ENCODE measurements at regions not wholly inside any gene's neighbourhood (a gene's known extent, or its start where the extent isn't known, plus 50 kb on each side); places are given as distances from the start of the nearest gene placed in this dataset.

GRCh38 chr10:65846949-65847348 lies 1078.9 kb upstream of the LRRTM3 start:
- TF ChIP-seq, protein P1, sequence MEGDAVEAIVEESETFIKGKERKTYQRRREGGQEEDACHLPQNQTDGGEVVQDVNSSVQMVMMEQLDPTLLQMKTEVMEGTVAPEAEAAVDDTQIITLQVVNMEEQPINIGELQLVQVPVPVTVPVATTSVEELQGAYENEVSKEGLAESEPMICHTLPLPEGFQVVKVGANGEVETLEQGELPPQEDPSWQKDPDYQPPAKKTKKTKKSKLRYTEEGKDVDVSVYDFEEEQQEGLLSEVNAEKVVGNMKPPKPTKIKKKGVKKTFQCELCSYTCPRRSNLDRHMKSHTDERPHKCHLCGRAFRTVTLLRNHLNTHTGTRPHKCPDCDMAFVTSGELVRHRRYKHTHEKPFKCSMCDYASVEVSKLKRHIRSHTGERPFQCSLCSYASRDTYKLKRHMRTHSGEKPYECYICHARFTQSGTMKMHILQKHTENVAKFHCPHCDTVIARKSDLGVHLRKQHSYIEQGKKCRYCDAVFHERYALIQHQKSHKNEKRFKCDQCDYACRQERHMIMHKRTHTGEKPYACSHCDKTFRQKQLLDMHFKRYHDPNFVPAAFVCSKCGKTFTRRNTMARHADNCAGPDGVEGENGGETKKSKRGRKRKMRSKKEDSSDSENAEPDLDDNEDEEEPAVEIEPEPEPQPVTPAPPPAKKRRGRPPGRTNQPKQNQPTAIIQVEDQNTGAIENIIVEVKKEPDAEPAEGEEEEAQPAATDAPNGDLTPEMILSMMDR (conservative IDR thresholded peaks at IDR 0.05; ENCODE audit: low read depth, low read length), result no peak
- no peak for TF ChIP-seq EZH2 (IDR thresholded peaks at IDR 0.05; ENCODE audit: borderline replicate concordance, low read depth, low read length, poor library complexity, severe bottlenecking)

All from A673 (cell line).